CD1c-positive myeloid dendritic cell (primary cell): ENCODE measurements at regions not wholly inside any gene's neighbourhood (a gene's known extent, or its start where the extent isn't known, plus 50 kb on each side); places are given as distances from the start of the nearest gene placed in this dataset.

Source experiments
- DNase-seq: peaks from one replicate; pipeline ENCODE4 v3.0.0-alpha.2; 2016; ENCODE audit errors: extremely low spot score

DNA sequence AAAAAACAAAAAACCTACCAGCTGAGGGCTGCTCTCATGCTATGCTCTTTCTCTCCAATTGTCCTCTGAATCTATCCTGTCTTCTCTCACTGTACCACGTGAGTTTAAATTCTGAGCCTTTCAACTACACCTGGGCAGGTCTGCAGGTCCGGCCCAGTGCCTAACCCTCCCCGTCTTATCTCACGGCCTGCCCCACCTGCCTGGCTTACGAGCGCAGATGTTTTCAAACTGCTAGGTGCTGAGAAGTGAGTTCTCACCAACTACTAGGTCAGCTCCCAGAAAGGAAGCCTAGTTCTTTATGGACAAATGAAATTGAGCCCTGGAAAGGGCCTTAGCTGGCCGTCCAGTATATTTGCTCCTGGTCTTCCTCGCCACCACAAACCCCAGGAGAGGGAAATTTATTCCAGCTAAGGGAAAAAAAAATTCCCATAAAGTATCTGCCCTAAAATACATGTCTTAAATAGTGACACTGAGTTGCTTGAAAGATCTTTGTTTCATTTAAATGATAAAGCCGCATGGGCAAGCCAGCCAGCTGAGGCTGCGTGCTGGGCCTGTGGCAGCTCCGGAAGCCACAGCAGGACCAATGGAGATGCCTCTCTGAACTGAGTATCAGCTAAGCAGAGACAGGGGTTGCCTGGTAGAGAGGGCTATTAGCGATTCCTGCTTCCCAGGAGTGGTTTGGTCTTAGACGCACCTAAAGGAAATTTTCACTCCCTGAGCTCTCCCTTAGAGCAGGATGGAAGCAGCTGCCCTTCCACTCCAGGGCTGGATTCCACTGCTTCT lies 92.5 kb upstream of the NCK2 start:
- no peak for DNase-seq

DNA sequence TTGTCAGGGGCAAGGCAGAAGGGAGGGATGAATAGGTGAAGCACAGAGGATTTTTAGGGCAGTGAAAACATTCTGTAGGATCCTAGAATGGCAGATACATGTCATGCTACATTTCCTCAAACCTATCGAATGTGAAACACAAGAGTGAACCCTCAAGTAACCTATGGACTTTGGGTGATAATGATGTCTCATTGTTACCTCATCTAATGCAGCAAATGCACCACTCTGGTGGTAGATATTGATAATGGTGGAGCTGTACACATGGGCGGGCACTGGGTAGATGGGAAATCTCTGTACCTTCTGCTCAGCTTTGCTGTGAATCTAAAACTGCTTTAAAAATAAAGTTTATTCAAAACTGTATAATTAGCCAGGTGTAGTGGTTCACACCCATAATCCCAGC lies 95.2 kb upstream of the NCK2 start:
- DNase-seq = no peak

DNA sequence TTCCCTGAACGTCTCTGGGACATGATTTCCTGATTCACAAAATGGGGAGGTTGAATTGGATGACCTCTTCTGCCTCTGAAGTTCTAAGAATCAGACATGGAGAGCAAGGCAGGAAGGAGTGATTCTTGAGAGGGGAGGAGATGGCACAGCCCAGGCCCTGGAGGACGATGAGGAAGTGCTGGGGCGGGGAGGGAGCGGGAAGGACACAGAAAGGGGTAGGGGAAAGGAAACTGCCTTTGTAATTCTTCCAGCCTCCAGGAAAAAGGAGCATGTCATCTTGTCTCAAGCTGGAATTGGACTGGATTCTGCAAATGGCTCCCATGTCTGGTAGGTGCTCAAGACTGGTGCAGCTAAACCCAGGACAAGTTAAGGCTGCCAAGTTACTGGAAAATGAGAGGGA lies 97.0 kb upstream of the NCK2 start:
- no peak for DNase-seq

DNA sequence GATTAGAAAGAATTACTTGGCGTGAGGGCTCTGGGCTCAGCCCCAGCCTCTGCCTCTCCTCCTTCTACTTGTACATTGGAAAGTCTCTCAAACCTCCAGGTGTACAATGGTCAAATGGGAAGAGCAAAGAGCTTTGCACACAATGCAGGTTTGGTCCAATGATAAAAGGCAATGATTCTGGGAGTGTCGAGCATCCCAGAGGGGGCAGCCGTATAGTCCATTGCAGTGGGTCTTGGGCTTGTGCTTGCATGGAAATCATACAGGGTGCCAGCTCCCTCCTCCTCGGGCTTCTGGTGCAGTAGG lies 98.0 kb upstream of the NCK2 start:
- DNase-seq = no peak

DNA sequence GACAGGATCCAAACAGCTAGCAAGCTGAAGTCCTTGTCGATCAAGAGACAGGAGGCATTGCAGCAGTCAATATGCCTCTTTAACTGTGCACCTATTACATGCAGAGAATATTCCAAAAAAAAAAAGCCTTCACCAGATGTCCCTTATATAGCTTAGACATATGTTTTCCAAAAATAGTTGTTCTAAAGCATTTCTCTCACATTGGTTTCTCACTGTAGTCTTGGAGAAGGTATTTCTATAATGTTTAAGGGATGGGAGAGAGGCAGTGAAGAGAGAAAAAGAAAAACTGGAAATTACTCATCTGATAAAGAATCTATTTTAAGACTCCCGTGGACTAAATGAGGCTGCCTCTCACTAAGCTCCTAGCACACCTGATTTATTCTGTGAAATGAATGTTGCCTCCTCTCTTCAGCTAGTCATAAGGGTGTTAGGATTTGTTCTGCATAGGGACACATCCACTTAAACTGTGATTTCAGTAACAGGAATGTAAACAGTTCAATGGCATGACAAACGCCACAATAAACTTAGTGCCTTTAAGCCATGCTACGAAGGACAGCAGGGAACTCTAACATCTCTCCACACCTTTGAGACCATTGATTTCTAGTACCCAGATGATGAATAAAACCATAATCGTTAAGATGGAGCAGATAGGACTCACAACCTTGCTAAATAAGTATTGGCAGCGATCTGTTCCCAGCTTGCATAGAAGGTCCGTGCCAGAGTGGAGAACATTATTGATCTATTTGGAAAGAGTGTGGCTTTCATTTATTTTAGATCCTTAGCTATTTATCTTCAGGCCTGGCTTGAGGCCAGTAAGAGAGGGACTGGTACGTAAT lies 98.6 kb upstream of the NCK2 start:
- DNase-seq = no peak

DNA sequence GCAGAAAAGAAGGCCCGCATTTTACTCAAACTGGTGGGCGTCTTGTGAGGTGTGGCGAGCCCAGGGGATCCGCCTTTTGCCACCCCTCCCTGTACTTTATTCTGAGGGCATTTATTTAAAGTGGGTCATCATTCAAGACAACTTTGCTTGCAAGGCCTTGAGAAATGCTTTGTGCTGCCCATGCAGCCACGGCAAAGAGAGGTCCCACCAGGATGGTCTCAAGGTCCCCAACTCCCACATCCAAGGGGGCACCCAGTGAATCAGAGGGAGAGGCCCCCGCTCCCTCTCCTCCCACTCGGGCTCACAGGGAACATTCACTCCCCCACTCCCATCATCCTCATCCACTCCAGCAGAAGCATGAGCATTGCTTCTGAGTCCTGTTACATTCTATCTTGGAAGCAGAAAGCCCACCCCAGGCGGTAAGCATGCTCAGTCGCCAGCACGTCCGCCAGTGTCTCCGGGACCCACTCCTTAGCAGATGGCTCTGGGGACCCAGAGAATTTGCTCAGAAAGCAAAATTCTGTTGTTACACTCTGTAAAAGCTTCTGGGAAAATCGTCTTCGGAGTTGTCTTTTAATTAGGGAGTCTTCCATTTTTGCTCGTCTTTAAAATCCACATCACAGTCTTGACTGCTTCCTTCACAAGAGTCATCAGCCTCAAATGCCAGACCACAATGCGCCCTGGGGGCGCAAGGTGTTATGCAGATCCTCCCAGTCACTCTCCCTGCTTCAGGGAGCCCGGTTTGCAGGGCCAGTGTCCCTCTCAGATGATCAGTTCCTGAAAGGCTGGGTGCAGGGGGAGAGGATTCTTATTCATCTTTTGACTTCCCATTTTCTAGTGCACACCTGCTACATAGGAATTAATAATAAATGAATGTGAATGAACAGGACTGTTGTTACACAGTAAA lies 99.4 kb upstream of the NCK2 start:
- no peak for DNase-seq

DNA sequence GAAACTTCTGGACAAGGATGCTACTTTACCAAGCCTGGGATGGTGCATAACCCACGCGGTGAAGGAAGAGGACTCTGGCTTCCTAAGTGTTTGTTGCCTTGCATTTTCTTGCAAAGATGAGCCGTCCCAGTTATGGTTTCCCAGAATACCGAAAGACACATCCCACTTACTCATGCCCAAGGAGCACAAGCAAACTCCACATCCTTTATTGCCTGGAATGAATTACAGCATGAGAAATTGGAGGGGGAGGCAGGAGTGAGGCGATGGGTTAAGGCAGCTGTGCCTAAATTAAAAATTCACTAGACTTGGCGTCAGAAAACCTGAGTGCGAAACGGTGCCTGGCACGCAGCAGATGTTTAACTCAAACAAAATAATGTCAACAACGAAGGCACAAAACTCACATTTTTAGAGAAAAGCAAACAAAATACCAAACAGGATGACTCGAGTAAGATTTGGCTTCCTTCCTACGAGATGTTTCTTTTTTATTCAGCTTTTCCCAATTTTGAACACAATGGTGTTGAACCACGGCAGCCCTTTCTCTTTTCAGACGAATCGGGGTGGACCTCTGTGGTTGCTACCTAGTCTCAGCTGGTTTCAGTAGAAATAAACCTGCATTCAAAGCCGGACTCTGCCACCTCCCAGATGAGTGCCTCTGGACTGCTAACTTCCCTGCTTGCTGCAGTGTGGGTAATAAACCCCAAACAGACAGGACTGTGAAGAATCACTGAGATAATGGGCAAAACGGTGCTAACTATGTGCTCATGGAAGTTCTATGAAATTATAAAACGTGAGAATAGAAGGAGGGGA lies 100.3 kb upstream of the NCK2 start:
- DNase-seq = no peak

DNA sequence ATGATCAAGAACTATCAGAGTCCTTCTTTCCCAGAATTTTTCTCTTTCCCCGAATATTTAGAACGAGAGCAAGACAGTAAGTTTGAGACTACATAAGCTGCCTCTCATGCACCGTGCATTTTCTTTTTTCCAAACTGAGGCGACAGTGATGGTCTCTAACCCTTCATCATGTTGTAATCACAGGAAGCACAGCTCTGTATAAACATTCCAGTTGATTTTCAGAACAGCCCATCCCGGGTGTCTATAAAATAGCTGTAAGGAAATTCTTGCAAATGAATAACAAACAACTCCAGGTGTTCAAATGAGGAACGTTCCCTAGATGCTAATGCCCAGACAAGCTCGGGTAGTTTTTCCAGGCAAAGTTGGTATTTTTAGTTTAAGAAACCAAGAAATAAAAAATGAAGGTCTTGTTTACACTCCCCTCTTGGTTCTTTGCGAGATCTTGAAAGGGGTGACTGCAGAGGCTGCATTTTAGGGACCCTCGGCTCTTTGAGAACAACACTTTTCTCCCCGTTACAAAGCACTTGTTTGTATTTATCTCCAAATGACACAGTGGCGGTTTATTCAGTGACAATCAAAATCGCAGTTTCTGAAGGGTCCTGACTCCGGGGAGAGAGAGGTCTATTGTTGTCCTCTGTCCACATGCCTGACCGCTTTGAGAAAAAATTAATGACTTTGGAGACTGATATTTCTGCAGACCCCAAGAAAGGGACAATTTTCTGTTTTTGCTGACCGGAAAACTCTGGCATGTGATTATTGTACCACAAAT lies 101.1 kb upstream of the NCK2 start:
- DNase-seq = no peak

DNA sequence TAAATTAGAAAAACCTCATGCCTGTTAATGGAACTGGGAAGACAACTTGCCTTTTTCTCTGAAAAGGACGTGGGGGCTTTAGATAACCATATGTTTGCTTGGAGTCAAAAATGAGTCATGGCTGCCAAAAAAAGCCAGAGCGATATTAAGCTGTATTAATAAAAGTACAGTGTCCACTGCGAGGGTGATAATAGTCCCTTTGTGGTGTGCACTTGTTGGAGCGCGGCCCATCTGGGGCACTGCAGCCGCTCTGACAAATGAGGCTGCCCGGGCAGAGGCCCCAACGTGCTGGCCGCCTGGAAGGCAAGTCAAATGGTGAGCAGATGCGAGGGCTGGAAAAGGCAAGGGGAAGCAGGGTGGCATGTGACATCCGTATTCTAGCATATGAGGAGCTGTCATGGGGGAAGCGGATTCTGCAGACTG lies 103.3 kb upstream of the NCK2 start:
- DNase-seq = no peak

DNA sequence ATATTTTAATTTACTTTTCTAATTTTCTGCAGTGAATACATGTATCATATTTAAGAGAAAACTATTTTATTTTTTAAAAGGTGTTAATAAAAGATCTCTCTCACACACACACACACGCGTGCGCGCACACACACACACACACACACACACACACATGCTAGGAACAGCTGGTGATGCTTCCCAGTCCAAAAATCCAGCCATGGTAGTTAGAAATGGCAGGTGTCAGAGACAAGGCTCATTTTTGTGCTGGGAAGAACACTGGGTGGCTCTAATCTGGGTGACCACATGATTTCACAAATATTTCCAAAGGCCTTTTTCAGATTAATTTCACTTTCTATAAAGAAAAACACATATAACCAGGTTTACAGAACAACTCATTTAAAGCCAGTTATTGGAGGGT lies 104.5 kb upstream of the NCK2 start:
- DNase-seq = no peak

DNA sequence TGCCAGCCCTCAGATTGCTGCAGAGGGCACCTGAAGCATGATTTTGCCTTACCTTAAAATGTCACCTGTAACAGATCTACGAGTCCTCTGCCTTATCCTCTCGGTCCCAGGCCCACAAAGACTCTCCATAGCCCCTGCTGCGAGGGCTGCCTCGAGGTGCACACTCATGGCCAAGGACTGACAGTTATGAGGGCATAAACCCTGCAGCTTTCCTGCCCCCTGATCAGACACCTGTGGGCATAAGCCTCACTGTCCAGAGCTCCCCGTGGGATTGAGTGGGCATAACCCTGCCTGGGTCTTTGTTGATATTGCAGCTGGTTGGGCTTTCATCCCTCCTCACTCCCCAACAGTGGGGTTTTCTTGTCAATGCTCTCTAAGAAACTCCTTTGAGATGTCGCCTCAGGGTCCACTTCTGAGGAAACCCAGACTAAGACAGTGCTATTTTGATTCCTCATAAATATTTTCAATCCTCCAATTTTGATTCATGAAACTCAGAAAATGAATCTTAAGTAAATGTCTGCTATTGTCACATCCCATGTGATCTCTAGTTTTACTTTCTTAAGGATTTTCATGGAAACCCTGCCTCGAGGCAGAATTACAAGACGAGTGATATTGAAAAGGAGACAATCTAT lies 108.5 kb upstream of the NCK2 start:
- no peak for DNase-seq

DNA sequence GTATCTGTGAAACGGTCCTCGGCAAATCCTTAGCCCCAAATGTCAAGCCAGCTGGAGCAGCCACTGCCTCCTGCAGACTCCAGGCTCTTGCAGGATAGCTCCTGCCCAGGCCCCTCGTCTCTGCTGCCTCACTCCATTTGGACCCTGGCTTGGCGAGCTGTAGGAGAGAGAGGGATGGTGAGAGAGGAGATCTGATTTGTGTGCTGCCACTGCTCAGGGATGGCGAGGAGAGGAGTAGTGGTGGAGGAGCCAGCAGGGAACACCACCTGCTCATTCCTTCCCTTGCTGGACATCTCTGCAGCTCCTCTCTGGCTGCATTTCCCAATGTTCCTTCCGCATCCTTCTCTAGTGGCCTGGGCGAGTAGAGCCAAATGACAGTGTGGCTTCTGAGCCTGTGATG lies 109.1 kb upstream of the NCK2 start:
- no peak for DNase-seq

DNA sequence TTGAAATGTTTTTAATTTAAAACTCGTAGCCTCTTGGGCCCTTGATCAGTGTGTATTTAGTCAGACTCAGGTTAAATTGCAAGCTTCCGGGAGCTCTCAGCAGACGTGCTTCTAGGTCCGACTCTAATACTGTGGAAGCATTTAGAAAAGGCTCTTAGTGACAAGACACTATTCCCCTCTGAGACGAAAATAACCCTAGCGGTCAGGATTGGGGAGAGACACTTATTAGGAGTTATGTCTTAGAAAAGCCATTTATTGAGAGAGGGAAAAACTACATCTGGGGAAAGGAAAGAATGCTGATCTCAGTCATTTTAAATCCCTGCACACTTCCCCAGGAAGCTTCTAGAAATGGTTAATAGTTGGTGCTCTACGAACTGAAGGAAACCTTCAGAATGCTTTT lies 110.5 kb upstream of the NCK2 start:
- no peak for DNase-seq

DNA sequence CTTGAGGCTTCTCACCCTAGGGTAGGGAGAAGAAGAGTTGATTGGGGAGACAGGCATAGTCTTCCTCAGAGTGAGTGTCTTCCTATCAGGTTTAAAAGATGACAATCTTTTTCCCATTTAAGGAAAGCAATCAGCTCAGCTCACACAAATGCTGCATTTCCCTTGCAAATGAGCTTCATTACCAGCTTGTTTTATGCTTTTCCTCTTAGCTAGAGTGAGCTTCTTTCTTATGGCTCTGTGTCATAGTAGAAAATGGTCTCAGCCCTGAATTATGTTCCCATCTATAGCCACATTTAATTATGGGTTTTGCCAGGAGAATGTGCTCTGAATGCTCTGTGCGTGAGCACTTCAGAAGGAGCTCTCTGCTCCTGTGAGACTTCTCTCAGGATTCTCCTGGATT lies 112.8 kb upstream of the NCK2 start:
- no peak for DNase-seq

DNA sequence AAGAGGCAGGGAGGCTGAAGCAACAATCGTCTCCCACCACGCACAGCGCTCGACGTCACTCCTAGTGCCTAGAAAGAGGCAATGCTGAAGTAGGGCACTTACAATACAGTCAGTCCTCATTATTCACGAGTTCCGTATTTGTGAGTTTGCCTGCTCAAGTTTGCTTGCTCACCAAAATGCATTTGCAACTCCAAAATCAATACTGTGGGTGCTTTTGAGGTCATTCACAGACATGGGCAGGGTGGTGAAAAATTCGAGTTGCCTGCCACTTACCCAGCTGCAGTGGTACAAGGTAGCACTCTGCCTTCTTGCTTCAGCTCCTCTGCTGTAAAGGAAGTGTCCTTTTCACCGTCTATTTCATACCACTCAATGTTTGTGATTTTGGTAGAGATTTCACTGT lies 113.7 kb upstream of the NCK2 start:
- no peak for DNase-seq

DNA sequence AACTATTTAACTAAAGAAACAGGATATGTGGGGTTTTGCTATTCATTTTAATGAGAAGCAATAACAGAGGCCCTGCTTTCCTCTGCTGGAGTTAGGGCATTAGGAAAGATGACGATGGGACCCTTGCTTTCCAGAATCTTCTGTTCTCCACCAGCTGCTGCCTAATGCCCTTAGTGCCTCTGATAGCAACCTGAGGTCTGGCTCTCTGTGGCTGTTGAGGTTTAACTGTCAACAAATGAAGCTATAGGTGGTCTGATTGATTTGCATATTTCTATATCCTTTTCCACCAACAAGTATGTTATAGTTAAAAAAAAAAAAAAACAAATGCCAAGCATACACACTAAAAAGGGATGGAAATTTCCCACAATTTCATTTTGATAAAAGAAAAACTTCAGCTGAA lies 115.1 kb upstream of the NCK2 start:
- no peak for DNase-seq

DNA sequence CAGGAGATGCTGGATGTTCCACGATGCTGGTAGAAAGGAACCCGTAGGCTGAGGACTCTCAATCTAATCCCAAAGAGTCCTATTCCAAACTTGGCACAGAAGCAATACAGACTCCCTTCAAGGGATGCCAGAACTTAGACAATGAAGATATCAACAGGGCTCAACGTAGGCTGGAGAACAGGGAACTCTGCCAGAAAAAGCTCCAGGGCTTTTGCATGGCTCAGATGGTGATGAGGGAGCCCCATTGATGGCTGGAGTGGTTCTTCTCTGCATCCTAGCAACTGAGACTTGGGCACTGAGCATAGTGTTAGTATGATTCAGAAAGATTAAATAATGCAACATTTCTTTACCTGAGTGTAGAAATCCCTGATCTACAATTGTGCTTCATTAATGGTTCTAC lies 117.2 kb upstream of the NCK2 start:
- no peak for DNase-seq

DNA sequence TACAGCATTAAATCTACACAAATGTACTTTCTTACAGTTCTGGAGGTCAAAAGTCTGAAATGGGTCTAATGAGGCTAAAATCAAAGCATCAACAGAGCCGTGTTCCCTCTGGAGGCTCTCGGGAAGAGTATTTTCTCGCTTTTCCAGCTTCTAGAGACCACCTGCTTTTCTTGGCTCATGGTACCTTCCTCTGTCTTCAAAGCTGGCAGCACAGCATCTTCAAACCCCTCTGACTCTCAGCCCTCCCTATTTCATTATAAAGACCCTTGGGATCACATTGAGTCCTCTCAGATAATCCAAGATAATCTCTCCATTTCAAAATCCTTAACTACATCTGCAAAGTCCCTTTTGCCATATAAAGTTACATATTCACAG lies 117.8 kb upstream of the NCK2 start:
- no peak for DNase-seq

DNA sequence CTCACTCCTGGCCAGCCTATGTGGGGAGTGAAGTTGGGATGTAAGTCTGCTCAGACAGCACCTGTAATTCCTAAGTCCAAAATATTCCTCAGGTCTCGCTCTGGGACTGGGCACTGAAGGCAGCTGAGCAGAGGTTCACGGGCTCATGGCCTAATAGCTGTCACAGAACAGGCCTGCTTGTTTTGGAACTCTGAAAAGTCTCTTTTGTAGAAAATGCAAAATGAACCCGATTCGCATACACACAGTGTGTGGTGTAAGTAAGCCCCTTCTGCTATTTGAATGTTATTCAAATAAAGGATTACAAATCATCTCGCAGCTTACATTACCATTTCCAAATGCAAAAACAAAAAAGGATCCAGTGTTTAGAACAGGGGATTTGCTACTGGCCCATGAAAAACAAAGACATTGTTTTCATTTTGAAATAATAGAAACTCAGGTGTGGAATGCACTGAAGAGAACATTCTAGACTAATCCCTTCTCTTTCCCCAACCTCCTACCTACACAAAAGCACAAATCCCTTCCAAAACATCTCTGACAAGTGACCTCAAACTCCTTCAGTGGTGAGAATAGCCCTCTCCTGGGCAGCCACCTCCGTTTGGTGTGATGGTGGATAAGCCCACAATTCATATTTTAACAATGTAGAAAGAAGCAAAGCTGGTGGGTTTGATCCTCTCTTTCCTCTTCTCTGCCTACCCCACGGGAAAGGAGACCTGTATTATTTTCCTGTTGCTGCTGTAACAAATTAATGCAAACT lies 118.3 kb upstream of the NCK2 start:
- no peak for DNase-seq

DNA sequence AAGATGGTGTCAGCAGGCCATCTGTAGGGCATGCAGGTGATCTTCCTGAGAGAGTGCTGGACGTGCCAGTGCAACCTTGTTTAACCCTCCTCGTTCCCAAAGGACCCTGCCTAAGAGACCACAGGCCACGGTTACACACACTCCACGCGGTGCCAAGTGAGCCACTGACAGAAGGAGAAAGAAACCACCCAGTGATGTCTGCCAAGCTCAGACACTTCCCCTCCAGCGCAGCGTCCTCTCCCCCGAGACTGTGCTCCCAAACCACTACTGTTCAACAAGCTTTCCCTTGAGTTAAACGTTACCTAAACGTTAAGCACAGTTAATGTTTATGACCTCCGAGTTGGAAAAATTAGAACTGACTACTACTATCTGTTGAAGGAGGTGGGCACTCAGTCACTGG lies 119.1 kb upstream of the NCK2 start:
- no peak for DNase-seq
